ENCODE measurements at regions not wholly inside any gene's neighbourhood (a gene's known extent, or its start where the extent isn't known, plus 50 kb on each side); places are given as distances from the start of the nearest gene placed in this dataset.

DNA sequence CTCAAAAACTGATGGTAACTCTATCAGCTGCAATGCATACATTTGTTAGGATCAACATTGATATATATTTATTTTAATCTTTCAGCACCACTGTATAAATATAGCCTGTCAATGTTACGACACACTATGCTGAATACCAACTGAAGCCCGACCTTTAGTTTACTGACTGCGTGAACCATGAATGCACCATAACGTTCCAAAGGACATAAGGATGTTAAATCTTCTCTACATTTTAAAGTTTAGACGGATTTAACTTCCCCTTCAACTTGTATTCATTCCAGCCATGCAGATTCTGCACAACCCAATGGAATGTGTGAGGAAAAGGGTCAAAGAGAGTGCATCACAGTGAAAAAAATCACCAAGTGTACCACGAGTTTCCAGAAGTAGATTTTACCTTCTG lies 489.5 kb downstream of the IRS1 start:
- H3K9me3 ChIP-seq (replicated peaks in 1 of 3): no peaks in the 10 kb centered on the region
- H3K36me3 ChIP-seq (replicated peaks in 1 of 2): no peaks in the 10 kb centered on the region
- intact Hi-C loops (cut with DNase I): no loop called here
- no peak for TF ChIP-seq POLR2A (IDR thresholded peaks at IDR 0.05)
- TF ChIP-seq CTCF (IDR thresholded peaks at IDR 0.05): no peak
- H3K27me3 ChIP-seq: no peaks in the 10 kb centered on the region
- no peak overlapping the region for H3K4me3 ChIP-seq
- no peak overlapping the region for H3K27ac ChIP-seq
- no peaks in the 10 kb centered on the region for H3K4me1 ChIP-seq (replicated peaks in 1 of 2)
- no peak for DNase-seq
- 66 to 79% (median 69%) methylated on average over 6 of the region's 6 CpGs for WGBS, 4 donors

DNA sequence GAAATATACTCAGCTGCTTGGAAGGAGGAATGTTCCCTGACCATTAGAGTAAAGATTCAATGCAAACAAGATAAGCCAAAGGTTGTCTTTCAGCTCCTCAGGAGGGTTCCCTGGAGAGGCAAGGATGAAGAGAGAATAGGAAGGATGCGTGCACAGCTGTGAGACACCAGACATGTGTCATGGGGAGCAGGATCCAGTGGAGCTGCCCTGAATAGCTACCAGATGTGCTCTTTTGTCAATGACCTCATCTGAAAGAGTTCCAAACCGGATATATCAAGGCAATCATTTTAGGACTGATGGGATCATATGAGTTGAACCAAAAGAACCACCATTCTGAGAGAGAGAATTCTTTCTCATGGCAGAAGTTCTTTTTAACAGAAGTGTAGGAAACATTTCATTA lies 490.6 kb downstream of the IRS1 start:
- H3K27me3 ChIP-seq: no peaks in the 10 kb centered on the region
- DNase-seq: no peak
- H3K36me3 ChIP-seq (replicated peaks in 1 of 2): no peaks in the 10 kb centered on the region
- no peak overlapping the region for H3K27ac ChIP-seq
- 75 to 85% (median 81%) methylated on average over 2 of the region's 2 CpGs for WGBS, 4 donors
- no peak overlapping the region for H3K4me3 ChIP-seq
- TF ChIP-seq POLR2A (IDR thresholded peaks at IDR 0.05) (no peak), CTCF (IDR thresholded peaks at IDR 0.05) (no peak)
- H3K9me3 ChIP-seq (replicated peaks in 1 of 3): no peaks in the 10 kb centered on the region
- intact Hi-C loops (cut with DNase I): no loop called here
- H3K4me1 ChIP-seq (replicated peaks in 1 of 2): no peaks in the 10 kb centered on the region

DNA sequence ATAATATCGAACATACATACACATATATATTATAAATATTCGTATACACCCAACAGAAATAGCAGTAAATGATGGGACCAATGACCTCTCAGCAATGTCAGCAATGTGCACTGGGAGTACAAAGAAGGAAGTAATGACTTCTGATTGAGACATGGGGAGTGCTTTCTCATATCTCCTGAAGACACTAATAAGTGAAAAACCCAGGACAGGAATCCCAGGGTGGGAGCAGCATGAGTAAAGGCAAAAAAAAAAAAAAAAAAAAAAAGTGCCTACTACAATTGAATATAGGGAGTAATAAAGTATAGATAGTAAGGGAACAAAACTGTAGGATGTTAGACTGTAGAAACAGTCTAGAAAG lies 491.3 kb downstream of the IRS1 start:
- H3K9me3 ChIP-seq (replicated peaks in 1 of 3): no peaks in the 10 kb centered on the region
- intact Hi-C loops (cut with DNase I): no loop called here
- H3K4me3 ChIP-seq: no peak overlapping the region
- no peaks in the 10 kb centered on the region for H3K4me1 ChIP-seq (replicated peaks in 1 of 2)
- no peaks in the 10 kb centered on the region for H3K27me3 ChIP-seq
- no peaks in the 10 kb centered on the region for H3K36me3 ChIP-seq (replicated peaks in 1 of 2)
- H3K27ac ChIP-seq: no peak overlapping the region
- TF ChIP-seq CTCF (IDR thresholded peaks at IDR 0.05) (no peak), POLR2A (IDR thresholded peaks at IDR 0.05) (no peak)
- 88 to 93% (median 90%) methylated on average over 2 of the region's 2 CpGs for WGBS, 4 donors
- no peak for DNase-seq

- Histone ChIP-seq H3K4me1 (replicated peaks in 1 of 2) (no peaks in the 10 kb centered on the region), H3K9me3 (replicated peaks in 1 of 3) (no peaks in the 10 kb centered on the region), H3K36me3 (replicated peaks in 1 of 2) (no peaks in the 10 kb centered on the region), H3K4me3 (no peak overlapping the region), H3K27me3 (no peaks in the 10 kb centered on the region), H3K27ac (no peak overlapping the region)
- WGBS, 4 donors: 73 to 80% (median 74%) methylated on average over 4 of the region's 4 CpGs
- intact Hi-C loops (cut with DNase I): no loop called here
- TF ChIP-seq POLR2A (IDR thresholded peaks at IDR 0.05): no peak
- no peak for TF ChIP-seq CTCF (IDR thresholded peaks at IDR 0.05)
- no peak for DNase-seq
These were observed 491.9 kb downstream of the IRS1 start for GRCh38 chr2:226307487-226308322.
